GM10266 (cell line): ENCODE measurements at regions not wholly inside any gene's neighbourhood (a gene's known extent, or its start where the extent isn't known, plus 50 kb on each side); places are given as distances from the start of the nearest gene placed in this dataset.
"Not testable (repeated sequence)": the region's sequence is repeated elsewhere in the genome, so short reads cannot be mapped to it uniquely, and the experiment has no call there.

Experiments used
- DNase-seq: peaks from one replicate; pipeline ENCODE4 v3.0.0; 2012; ENCODE audit errors: extremely low spot score
- TF ChIP-seq, protein P1 (sequence below): IDR thresholded peaks from 2 replicates; pipeline ENCODE4 v1.5.1; 2012; ENCODE audit warnings: mild to moderate bottlenecking, low read depth; ENCODE audit not compliant: control insufficient read depth, insufficient read depth; ENCODE audit errors: missing control alignments

DNA sequence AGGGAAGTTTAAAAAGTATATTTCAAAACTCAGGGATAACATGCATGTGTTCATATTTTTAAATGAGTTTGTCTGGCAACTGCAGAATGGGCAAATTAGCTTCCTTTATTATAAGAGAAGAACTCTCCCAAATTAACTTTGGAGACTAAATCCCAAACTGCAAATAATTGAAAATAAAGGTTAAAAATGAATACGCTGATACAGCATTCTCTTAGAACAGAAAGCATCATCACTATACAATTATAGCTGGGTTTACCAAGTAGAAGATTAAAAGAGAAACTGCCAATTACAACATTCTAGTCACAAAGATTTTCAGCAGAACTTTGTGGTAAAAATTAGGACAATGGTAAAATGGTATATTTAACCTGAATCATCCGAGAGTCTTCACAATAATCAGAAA is 73.3 kb downstream of the OLFM4 start:
- TF ChIP-seq, protein P1, sequence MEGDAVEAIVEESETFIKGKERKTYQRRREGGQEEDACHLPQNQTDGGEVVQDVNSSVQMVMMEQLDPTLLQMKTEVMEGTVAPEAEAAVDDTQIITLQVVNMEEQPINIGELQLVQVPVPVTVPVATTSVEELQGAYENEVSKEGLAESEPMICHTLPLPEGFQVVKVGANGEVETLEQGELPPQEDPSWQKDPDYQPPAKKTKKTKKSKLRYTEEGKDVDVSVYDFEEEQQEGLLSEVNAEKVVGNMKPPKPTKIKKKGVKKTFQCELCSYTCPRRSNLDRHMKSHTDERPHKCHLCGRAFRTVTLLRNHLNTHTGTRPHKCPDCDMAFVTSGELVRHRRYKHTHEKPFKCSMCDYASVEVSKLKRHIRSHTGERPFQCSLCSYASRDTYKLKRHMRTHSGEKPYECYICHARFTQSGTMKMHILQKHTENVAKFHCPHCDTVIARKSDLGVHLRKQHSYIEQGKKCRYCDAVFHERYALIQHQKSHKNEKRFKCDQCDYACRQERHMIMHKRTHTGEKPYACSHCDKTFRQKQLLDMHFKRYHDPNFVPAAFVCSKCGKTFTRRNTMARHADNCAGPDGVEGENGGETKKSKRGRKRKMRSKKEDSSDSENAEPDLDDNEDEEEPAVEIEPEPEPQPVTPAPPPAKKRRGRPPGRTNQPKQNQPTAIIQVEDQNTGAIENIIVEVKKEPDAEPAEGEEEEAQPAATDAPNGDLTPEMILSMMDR, result no peak
- no peak for DNase-seq

DNA sequence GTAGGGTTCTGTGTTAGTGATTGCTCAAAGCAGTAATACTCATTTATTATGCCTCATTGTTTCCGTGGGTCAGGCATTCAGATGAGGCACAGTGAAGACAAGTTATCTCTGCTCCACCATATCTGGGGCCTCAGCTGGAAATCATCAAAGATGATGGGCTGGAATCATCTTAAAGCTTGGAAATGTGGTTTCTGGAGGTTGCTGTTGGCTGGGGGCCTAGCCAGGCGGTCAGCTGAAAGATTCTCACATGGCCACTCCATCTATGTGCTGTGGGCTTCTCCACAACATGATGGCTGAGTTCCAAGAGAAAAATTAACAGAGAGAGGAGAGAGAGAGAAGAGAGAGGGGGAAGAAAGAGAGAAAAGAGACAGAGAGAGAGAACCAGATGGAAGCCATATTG is 75.5 kb downstream of the OLFM4 start:
- TF ChIP-seq, protein P1, result no peak
- no peak for DNase-seq

DNA sequence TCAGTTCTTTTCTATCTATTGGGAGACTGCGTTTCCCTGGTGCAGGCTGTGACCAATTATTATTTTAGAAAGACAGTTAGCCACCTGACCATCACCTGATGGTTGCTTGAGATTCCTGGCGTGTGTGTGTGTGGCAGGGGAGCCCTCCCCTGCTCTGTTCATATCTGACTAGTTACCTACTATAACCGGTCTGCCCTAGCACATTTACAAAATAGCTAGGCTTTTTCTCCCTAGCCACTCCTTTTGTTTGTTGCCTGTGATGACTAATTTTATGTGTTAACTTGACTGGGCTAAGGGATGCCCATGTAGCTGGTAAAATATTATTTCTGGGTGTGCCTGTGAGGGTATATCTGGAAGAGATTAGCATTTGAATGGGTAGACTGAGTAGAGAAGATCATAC is 76.9 kb downstream of the OLFM4 start:
- no peak for DNase-seq
- TF ChIP-seq, protein P1, result no peak

DNA sequence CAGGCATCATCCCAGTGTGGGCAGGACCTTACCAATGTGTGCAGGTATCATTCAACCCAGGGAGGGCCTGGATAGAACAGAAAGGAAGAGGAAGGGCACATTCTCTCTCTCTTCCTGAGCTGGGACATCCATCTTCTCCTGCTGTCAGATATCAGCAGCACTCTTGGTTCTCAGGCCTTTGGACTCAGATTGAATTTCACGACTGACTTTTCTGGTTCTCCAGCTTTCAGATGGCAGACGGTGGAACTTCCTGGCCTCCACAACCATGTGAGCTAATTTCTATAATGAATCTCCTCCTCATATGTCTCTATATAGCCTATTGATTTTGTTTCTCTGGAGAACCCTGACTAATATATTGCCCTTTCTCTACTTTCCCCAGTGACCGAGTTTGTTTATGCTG is 77.3 kb downstream of the OLFM4 start:
- TF ChIP-seq, protein P1, result no peak

DNA sequence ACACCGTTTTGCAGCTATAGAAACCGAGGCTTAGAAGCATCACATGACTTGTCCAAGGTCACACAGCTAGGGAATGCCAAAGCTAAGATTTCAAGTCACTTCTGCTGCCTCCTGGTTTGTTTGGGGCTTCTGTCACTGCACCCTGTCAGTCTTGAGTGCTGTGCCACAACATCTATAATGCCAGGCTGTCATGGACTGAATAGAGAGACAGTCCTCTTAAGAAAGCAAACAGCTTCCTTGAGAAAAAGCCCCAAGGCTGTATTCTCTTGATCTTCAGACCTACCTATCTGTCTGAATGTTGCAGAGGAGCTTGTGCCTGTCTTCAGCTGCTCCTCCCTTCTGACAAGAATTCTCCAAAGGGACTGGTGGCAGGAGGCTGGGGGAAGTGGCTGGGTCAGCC is 81.6 kb downstream of the OLFM4 start:
- TF ChIP-seq, protein P1, result no peak
- DNase-seq, result no peak

More for the DNA sequence above, 77.3 kb downstream of the OLFM4 start:
- DNase-seq, result no peak

DNA sequence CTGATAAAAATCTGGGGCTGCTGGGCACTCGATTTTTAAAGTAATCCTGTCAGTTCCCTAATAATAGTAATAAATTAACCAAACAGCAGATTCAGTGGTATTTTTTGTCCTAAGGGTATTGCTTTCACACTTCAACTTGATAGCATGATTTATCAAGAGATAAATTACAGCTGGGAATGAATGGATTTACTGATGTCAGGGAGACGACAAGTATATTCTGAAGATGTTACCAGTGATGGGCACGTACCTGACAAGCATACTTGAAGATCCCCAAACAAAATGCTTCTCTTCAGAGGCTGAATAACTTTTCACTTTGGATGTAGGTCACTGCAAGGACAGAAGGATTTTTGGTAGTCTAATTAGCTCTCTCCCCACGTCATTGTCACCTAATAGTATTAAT is 82.0 kb downstream of the OLFM4 start:
- TF ChIP-seq, protein P1, result no peak
- no peak for DNase-seq

DNA sequence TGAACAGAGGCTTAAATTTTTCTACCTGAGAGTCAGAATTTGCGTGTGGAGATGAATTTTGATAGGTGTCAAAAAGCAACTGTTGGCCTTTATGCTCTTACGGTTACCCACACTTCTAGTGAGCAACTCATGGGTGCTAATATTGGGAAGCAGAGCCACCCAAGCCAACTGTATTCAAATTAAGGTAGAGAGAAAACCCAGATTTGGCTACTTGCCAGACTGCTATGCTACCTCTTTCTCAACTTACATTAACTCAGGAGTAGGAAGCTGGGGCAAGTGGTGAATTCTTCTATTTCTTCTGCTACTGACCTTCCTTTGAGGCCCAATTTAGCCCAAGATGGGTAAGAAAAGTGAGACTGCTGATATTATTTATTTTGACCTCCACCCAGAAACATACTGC is 83.9 kb downstream of the OLFM4 start:
- DNase-seq, result no peak
- TF ChIP-seq, protein P1, result no peak

DNA sequence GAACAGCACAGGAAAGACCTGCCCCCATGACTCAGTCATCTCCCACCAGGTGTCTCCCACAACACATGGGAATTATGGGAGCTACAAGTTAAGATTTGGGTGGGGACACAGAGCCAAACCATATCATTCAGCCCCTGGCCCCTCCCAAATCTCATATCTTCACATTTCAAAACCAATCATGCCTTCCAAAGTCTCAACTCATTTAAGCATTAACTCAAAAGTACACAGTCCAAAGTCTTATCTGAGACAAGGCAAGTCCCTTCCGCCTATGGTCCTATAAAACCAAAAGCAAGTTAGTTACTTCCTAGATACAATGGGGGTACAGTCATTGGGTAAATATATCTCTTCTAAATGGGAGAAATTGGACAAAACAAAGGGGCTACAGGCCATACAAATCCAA is 88.4 kb downstream of the OLFM4 start:
- DNase-seq, result not testable (repeated sequence)
